ENCODE measurements at regions not wholly inside any gene's neighbourhood (a gene's known extent, or its start where the extent isn't known, plus 50 kb on each side); places are given as distances from the start of the nearest gene placed in this dataset.
"Not testable (repeated sequence)": the region's sequence is repeated elsewhere in the genome, so short reads cannot be mapped to it uniquely, and the experiment has no call there.

- DNase-seq, result no peak
Measured at GRCh38 chr6:131424475-131424874, 148.6 kb upstream of the ARG1 start.

- DNase-seq, result peak in 7 of 58 donors; percentile 2 to 57 (median 5)
Measured at GRCh38 chr6:131427434-131428058, 145.5 kb upstream of the ARG1 start.

- DNase-seq, result no peak
Measured at GRCh38 chr6:131430531-131430930, 142.5 kb upstream of the ARG1 start.

GRCh38 chr6:131431718-131432117 lies 141.3 kb upstream of the ARG1 start:
- DNase-seq, result no peak

GRCh38 chr6:131433927-131434326 lies 139.1 kb upstream of the ARG1 start:
- no peak for DNase-seq

- no peak for DNase-seq
Measured at GRCh38 chr6:131436358-131436757, 136.7 kb upstream of the ARG1 start.

- no peak for DNase-seq
Measured at GRCh38 chr6:131443014-131443413, 130.0 kb upstream of the ARG1 start.

- DNase-seq, result no peak
Measured at GRCh38 chr6:131443514-131443913, 129.5 kb upstream of the ARG1 start.

GRCh38 chr6:131445356-131445755 lies 127.7 kb upstream of the ARG1 start:
- DNase-seq, result not testable (repeated sequence)

GRCh38 chr6:131450861-131451260 lies 122.2 kb upstream of the ARG1 start:
- no peak for DNase-seq

GRCh38 chr6:131451321-131452144 lies 121.5 kb upstream of the ARG1 start:
- no peak for DNase-seq

- no peak for DNase-seq
Measured at GRCh38 chr6:131453803-131454202, 119.2 kb upstream of the ARG1 start.

- DNase-seq, result no peak
Measured at GRCh38 chr6:131456565-131456964, 116.5 kb upstream of the ARG1 start.

GRCh38 chr6:131459005-131459404 lies 114.0 kb upstream of the ARG1 start:
- no peak for DNase-seq

- no peak for DNase-seq
Measured at GRCh38 chr6:131460614-131461000, 112.4 kb upstream of the ARG1 start.

- peak in 5 of 58 donors; percentile 5 to 35 (median 21) for DNase-seq
Measured at GRCh38 chr6:131469130-131469529, 103.9 kb upstream of the ARG1 start.

GRCh38 chr6:131470534-131470933 lies 102.5 kb upstream of the ARG1 start:
- DNase-seq, result peak in 20 of 58 donors; percentile 2 to 73 (median 12)

- no peak for DNase-seq
Measured at GRCh38 chr6:131471331-131471730, 101.7 kb upstream of the ARG1 start.

GRCh38 chr6:131473303-131473702 lies 99.7 kb upstream of the ARG1 start:
- not testable (repeated sequence) for DNase-seq

GRCh38 chr6:131476362-131476761 lies 96.7 kb upstream of the ARG1 start:
- DNase-seq, result no peak

GRCh38 chr6:131478740-131479211 lies 94.2 kb upstream of the ARG1 start:
- not testable (repeated sequence) for DNase-seq

GRCh38 chr6:131486608-131487007 lies 86.4 kb upstream of the ARG1 start:
- peak in 1 of 58 donors; percentile 40 for DNase-seq

GRCh38 chr6:131488780-131489179 lies 84.2 kb upstream of the ARG1 start:
- DNase-seq, result no peak

Measured in anterior cingulate cortex (tissue), 58 donors.